Activated T-cell treated with anti-CD3 and anti-CD28 coated beads, Interleukin-2, amount 50 U/mL, for 4 hours (primary cell): ENCODE measurements at regions not wholly inside any gene's neighbourhood (a gene's known extent, or its start where the extent isn't known, plus 50 kb on each side); places are given as distances from the start of the nearest gene placed in this dataset.
A peak's percentile ranks its signal among the peaks of the same experiment; 100 is the strongest.

Source experiments
- ATAC-seq, 2 donors: fragments of 200-7000 bp; cut with Tn5 transposase; one replicate each; pipeline ENCODE4 v1.10.0; 2021
- DNase-seq: peaks from one replicate; pipeline ENCODE4 v3.0.0-alpha.2; 2020
- H3K27me3 Mint-ChIP-seq: one replicate; pipeline ENCODE4 v1.8.0; 2021; ENCODE audit warnings: low read depth, mixed read lengths
- H3K36me3 Mint-ChIP-seq: one replicate; pipeline ENCODE4 v1.8.0; 2022; ENCODE audit warnings: mixed read lengths; ENCODE audit not compliant: insufficient read depth
- H3K4me1 Mint-ChIP-seq: one replicate; pipeline ENCODE4 v1.8.0; 2021; ENCODE audit warnings: low read depth, mixed read lengths
- H3K4me3 Mint-ChIP-seq: one replicate; pipeline ENCODE4 v1.8.0; 2021; ENCODE audit warnings: mild to moderate bottlenecking, moderate library complexity, mixed read lengths
- H3K9me3 Mint-ChIP-seq: one replicate; pipeline ENCODE4 v1.8.0; 2021; ENCODE audit warnings: mixed read lengths

DNA sequence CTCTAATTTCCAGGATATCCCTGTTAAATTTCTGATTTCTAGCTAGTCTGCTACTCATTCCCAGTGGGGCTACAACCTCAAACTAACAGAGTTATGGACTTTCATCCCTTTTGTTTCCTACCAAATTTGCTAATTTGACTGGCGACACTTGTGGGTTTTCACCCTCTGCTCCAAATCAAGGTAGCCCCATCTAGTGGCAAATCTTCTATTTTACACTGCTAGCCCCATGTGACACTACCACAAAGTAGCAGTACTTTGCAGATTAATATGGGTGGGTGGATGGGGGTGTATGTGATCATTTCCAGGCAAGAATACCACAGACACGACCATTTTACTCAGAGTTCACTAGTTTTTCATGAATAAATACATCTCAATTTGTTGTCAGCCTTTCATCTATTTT, 150.3 kb downstream of the MSL3 start:
- H3K9me3 Mint-ChIP-seq, result no peaks in the 10 kb centered on the region
- H3K4me3 Mint-ChIP-seq, result no peak overlapping the region
- H3K4me1 Mint-ChIP-seq, result no peaks in the 10 kb centered on the region
- ATAC-seq (peak; percentile 43 to 89), DNase-seq (peak; percentile 7)
- no peaks in the 10 kb centered on the region for H3K36me3 Mint-ChIP-seq
- H3K27me3 Mint-ChIP-seq, result no peaks in the 10 kb centered on the region

DNA sequence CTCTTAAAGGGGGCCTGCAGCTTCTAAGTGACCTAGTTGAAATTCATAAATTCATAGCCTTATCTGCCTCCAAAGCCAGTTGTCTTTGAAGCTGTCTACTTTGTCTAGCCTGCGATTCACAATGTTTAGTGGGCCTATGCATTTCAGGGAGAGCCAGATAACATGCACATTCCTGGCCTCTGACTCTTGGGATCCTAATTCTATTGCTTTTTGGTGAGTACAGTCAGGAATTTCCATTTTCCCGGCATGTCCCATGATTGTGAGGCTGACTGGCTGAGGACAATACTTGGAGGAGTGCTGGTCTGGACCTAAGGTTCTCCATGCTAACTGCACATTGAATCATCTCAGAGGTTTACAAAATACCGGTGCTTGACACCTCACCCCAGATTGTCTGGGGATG, 155.0 kb downstream of the MSL3 start:
- H3K36me3 Mint-ChIP-seq, result no peaks in the 10 kb centered on the region
- peaks cover 8% of the 10 kb centered on the region for H3K27me3 Mint-ChIP-seq
- no peaks in the 10 kb centered on the region for H3K4me1 Mint-ChIP-seq
- no peak overlapping the region for H3K4me3 Mint-ChIP-seq
- no peaks in the 10 kb centered on the region for H3K9me3 Mint-ChIP-seq
- DNase-seq (no peak), ATAC-seq (no peak)

DNA sequence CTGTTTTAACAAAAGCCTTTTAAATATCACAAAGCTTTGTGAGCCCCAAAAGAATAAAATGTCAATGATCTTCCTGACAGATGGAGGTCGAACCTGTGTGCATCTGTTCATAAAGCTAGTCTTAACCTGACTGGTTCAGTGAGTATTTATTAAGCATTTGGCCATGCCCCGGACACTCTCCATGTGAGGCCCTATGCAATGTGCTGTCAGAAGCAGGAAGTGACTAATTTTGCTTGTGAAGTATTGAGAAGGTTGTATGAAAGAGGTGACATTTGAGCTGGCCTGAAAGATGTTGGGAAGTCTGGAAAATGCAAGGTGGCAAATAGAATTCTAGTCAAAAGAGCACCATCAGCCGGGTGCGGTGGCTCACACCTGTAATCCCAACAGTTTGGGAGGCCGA, 171.4 kb downstream of the MSL3 start:
- no peak for ATAC-seq
- Mint-ChIP-seq H3K9me3 (no peaks in the 10 kb centered on the region), H3K27me3 (no peaks in the 10 kb centered on the region)

DNA sequence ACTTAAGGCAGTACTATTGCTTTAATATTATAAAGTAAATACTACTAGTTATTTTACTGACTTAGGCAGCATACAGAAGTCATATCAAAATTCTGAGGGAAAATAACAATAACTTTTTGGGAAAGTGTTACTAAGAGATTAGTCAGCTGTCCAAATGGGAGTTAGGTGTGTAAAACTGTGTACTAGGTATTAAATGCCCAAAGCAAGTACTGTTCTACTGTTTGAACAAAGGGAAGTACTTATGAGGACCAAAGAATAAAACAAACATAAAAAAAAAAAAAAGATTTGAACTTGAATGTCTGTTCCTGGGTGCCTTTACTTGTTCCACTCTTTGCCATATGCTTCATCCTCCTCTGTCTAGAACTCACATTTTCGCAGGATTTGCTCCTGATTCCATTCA, 174.4 kb downstream of the MSL3 start:
- Mint-ChIP-seq H3K4me3 (no peak overlapping the region), H3K27me3 (no peaks in the 10 kb centered on the region), H3K4me1 (no peaks in the 10 kb centered on the region)

More for the DNA sequence above, 171.4 kb downstream of the MSL3 start:
- no peaks in the 10 kb centered on the region for H3K4me1 Mint-ChIP-seq
- no peak for DNase-seq
- H3K4me3 Mint-ChIP-seq, result no peak overlapping the region
- H3K36me3 Mint-ChIP-seq, result no peaks in the 10 kb centered on the region

DNA sequence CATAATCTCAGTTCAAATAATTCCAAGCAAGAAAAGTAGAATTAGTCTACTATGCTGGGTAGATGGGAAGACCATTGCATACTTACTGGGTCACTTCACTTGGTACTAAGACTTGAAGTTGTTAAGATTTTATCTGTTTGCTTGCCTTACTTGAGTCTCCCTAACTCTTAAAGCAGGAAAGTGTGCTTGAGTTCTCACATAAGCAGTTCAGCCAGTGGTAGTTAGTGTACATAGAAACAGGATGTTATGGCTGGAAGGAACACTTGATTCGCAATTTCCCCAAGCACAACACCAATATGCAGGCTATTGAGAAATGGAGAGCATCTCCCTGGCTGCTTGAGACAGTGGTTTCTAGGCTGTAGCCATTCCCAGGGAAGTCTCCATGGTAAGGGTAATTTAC, 176.1 kb downstream of the MSL3 start:
- Mint-ChIP-seq H3K4me3 (no peak overlapping the region), H3K27me3 (no peaks in the 10 kb centered on the region), H3K4me1 (no peaks in the 10 kb centered on the region), H3K9me3 (peaks cover 3% of the 10 kb centered on the region), H3K36me3 (no peaks in the 10 kb centered on the region)
- DNase-seq (no peak), ATAC-seq (no peak)

More for the DNA sequence above, 174.4 kb downstream of the MSL3 start:
- Mint-ChIP-seq H3K9me3 (peaks cover 3% of the 10 kb centered on the region), H3K36me3 (no peaks in the 10 kb centered on the region)
- no peak for ATAC-seq
- no peak for DNase-seq

DNA sequence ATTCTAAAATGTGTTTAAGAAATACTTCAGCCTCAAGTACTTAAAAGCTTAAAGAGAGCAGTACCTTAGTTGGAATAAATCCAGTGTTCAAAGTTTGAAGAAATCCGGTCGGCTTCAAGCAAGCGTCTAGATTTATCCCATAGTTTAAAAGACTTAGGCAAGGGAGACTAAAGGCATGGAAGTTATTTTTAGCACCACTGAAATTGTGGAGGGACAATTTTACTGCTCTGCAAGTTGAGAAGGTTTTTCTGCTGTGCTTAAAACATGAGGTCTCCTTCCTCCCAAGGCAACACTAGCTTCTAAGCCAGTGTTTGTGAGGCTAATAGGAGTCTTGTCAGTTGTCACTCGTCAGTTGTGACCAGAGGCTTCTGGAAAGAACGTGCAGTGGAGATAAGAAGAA, 183.5 kb downstream of the MSL3 start:
- Mint-ChIP-seq H3K4me3 (no peak overlapping the region), H3K4me1 (no peaks in the 10 kb centered on the region), H3K27me3 (no peaks in the 10 kb centered on the region), H3K9me3 (no peaks in the 10 kb centered on the region), H3K36me3 (no peaks in the 10 kb centered on the region)
- ATAC-seq (no peak), DNase-seq (no peak)

DNA sequence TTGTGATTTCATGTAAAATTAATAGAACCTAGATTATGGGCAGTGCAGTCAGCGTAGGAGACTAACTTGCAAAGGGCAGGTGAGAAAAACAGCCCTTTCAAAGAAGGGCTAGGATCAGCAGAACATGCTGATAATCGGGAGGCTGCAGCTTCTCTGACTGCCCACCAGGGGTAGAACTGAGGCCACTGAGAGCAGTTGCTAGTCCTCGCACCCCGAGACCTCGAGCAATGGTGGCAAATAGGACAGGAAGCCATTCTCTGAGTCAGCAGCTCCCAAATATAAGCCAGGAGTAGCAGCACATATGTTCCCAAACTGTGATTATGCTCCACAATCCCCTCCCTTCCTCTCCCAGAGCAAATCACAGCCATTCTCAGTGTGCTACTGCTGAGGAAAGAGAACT, 186.5 kb downstream of the MSL3 start:
- no peak for ATAC-seq
- DNase-seq, result no peak
- Mint-ChIP-seq H3K9me3 (no peaks in the 10 kb centered on the region), H3K4me3 (no peak overlapping the region), H3K36me3 (no peaks in the 10 kb centered on the region), H3K4me1 (no peaks in the 10 kb centered on the region), H3K27me3 (no peaks in the 10 kb centered on the region)

DNA sequence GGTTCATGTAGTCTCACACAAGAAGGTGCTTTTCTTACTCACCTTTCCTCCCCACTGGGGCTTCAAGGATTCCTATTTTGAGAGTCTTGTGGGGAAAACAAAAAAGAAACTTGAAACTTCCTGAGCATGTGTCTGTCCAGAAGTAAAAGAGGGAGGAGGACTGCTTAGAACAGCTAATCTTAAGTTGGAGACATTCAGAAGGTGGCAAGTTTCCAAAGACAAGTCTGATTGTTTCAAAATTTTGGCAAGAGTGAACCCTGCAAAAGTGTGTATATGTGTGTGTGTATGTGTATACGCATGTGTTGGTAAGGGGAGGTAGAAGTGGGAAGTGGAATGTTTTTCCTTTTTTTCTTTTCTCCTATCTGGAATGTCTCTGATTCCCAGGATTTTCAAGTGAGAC, 189.0 kb upstream of the FRMPD4 start:
- DNase-seq, result no peak
- no peaks in the 10 kb centered on the region for H3K9me3 Mint-ChIP-seq
- H3K36me3 Mint-ChIP-seq, result no peaks in the 10 kb centered on the region
- no peak overlapping the region for H3K4me3 Mint-ChIP-seq
- no peaks in the 10 kb centered on the region for H3K4me1 Mint-ChIP-seq
- H3K27me3 Mint-ChIP-seq, result no peaks in the 10 kb centered on the region
- ATAC-seq, result no peak

DNA sequence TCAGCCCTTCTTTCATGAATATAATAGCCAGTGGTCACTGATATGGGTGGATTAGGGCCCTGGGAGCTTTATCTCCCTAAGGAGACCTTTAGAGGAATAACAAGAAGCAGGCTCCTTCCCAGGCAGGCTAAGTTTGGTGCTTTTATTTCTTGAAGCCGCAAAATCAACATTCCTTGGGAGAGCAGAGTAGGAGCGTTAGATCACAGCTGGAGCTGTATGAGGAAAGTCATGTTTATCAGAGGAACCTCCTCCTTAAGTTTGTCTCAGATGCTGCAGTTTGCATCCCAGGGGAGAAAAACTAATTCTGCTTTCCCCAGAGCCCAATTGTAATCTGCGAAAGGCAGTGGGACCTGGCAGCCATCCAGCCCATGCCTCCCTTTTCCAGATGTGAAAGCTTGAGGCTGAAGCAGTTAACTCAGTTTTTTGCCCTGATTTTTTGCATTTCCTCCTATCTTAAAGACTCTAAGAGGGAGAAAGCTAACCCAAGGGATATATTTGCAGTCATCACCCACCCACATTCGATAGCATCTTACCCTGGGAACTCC, 186.0 kb upstream of the FRMPD4 start:
- Mint-ChIP-seq H3K9me3 (no peaks in the 10 kb centered on the region), H3K4me3 (no peak overlapping the region), H3K27me3 (no peaks in the 10 kb centered on the region), H3K4me1 (no peaks in the 10 kb centered on the region), H3K36me3 (no peaks in the 10 kb centered on the region)
- DNase-seq (no peak), ATAC-seq (no peak)

DNA sequence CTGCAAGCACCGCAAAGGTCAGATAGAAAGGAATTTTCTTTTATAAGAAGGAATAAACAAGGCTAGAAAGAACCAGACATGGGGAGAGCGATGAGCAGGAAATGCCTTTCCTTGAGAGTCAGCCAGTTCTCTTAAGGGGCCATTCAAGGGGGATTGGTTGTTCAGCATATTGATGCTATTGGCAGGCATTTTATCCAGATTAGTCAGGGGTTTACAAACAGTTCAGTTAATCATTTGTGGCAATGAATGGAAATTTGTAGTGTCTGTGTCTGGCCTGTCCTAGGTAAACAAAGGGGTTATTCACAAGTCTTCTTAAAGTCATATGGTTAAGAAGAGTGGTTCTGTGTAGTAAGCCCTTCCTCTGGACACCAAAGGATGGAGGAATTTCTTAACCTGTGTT, 184.7 kb upstream of the FRMPD4 start:
- ATAC-seq, result no peak
- Mint-ChIP-seq H3K36me3 (no peaks in the 10 kb centered on the region), H3K4me1 (no peaks in the 10 kb centered on the region), H3K4me3 (no peak overlapping the region), H3K9me3 (no peaks in the 10 kb centered on the region), H3K27me3 (no peaks in the 10 kb centered on the region)
- no peak for DNase-seq

DNA sequence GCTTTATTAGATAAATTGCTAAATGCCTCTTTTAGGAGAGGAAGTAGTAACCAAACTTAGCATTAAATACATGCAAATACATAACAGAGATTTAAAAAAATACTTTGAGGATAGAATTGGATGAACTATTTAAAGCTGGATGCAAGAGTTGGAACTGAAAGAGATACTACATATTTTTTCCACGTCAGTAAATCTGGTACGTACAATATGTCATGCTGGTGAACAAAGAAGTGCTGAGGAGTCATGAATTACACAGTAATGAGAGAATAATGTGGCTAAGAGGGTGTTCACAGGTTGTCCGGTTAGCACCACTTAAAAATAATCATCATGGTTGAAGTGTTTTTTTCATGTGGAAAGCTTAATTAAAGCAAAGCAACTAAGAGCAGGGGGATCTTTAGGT, 184.1 kb upstream of the FRMPD4 start:
- Mint-ChIP-seq H3K27me3 (no peaks in the 10 kb centered on the region), H3K4me3 (no peak overlapping the region), H3K36me3 (no peaks in the 10 kb centered on the region), H3K4me1 (no peaks in the 10 kb centered on the region), H3K9me3 (no peaks in the 10 kb centered on the region)
- DNase-seq (no peak), ATAC-seq (no peak)

DNA sequence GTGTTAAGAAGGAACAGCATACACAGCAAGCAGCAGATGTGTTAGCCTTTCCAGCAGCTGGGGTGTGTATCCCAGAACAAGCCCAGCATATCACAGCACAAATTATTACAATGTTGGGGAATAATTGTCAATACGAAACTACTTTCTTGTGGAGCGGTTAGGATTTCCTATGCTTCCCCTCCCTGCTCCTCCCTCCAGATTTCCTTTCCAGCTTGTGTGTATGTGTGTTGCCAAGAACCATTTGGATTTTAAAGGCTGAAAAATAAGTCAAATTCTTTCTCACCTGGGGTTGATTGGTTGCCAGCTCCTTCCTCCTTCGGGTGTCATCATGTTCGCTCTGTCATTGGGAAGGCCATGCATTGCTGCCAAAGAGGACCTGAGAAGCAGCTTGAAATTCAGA, 178.2 kb upstream of the FRMPD4 start:
- ATAC-seq, result no peak
- no peak overlapping the region for H3K4me3 Mint-ChIP-seq

DNA sequence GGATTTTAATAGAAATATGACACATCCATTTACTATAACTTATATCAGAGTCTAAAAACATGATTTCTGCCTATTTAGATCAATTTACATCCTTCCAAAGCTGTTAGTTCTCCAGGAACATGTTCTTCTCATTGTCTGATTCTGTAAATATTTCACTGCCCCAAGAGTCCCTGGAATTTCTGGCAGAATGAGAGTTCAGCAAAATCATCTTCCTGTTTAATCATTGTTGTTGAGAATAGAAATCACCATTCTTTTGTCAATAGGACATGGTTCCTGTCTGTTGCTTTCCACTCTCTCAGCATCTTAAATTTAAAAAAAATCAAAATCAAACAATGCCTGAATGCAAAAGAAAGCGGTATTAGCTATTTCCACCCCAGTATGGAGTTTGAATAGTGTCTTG, 172.8 kb upstream of the FRMPD4 start:
- no peak for DNase-seq
- H3K27me3 Mint-ChIP-seq, result no peaks in the 10 kb centered on the region
- no peaks in the 10 kb centered on the region for H3K4me1 Mint-ChIP-seq
- no peaks in the 10 kb centered on the region for H3K36me3 Mint-ChIP-seq
- no peaks in the 10 kb centered on the region for H3K9me3 Mint-ChIP-seq
- no peak for ATAC-seq
- no peak overlapping the region for H3K4me3 Mint-ChIP-seq

More for the DNA sequence above, 178.2 kb upstream of the FRMPD4 start:
- H3K36me3 Mint-ChIP-seq, result no peaks in the 10 kb centered on the region
- no peaks in the 10 kb centered on the region for H3K27me3 Mint-ChIP-seq
- no peaks in the 10 kb centered on the region for H3K9me3 Mint-ChIP-seq
- no peaks in the 10 kb centered on the region for H3K4me1 Mint-ChIP-seq
- DNase-seq, result no peak

DNA sequence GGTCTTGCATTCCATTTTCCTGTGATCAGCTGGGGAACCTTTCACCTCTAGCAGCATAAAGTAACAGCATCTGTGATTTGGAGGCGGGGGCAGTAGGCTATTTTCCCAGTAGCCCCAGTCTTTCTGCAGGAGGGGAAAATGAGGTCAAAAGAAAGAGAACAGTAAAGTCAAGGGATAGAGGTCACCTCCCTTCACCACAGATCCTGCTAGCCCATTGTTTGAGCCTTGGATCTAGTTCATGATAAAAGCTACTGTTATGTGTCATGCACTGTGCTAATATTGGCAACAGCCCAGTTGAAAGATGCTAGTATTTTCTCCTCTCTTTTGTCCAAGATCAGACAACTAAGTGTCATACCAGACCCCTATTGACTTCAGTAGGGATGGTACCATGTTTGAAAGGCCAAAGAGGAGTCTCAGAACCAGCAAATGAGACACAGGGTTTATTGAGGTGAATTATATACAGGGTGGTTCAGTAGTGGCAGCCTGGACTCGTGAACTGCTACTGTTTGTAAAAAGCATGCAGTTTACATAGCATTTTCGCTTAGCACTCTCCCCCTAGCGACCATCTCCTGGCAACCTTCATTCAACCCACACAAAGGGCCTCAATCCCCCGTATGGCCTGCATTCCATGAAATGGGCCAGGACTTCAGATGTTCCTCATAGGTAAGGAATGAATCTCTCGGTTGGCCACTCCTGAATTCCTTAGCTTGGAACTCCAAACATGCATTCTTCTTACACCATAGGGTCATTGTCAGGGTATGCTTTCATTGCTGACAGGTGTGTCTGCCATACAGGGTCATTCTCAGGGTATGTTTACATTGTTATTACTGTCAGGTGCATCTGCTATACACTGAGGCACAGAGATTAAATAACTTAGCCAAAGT, 170.0 kb upstream of the FRMPD4 start:
- Mint-ChIP-seq H3K27me3 (no peaks in the 10 kb centered on the region), H3K36me3 (no peaks in the 10 kb centered on the region), H3K9me3 (no peaks in the 10 kb centered on the region), H3K4me1 (no peaks in the 10 kb centered on the region), H3K4me3 (no peak overlapping the region)
- no peak for DNase-seq
- ATAC-seq, result no peak

DNA sequence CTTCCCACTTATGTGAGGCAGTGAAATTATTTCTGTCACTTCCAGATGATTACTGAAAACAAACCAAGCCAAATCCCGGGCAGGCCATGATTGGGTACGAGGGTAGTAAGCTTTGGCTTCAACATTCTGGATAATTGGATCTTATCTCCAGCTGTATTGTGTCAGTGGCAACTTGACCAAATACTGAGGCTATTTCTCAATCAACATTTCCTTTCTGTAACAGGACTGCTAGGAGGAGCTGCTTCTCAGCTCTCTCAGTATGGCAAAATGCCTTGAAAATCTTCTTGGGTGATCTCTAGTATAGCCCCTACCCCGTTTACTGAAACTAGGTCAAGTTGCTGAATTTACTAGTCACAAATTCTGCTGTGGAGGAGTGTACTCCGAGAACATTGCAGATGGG, 169.3 kb upstream of the FRMPD4 start:
- H3K9me3 Mint-ChIP-seq, result no peaks in the 10 kb centered on the region
- H3K4me3 Mint-ChIP-seq, result no peak overlapping the region

More for the DNA sequence above, 169.3 kb upstream of the FRMPD4 start:
- no peaks in the 10 kb centered on the region for H3K36me3 Mint-ChIP-seq
- DNase-seq (no peak), ATAC-seq (no peak)
- no peaks in the 10 kb centered on the region for H3K27me3 Mint-ChIP-seq
- H3K4me1 Mint-ChIP-seq, result no peaks in the 10 kb centered on the region
